HG03558 (cell line): ENCODE measurements at regions not wholly inside any gene's neighbourhood (a gene's known extent, or its start where the extent isn't known, plus 50 kb on each side); places are given as distances from the start of the nearest gene placed in this dataset.

Source experiments
- ATAC-seq: cut with Tn5 transposase; IDR thresholded peaks from one replicate; pipeline ENCODE4 v1.9.1; 2021; ENCODE audit warnings: moderate number of reproducible peaks; ENCODE audit not compliant: unreplicated experiment; ENCODE audit errors: extremely low read depth

DNA sequence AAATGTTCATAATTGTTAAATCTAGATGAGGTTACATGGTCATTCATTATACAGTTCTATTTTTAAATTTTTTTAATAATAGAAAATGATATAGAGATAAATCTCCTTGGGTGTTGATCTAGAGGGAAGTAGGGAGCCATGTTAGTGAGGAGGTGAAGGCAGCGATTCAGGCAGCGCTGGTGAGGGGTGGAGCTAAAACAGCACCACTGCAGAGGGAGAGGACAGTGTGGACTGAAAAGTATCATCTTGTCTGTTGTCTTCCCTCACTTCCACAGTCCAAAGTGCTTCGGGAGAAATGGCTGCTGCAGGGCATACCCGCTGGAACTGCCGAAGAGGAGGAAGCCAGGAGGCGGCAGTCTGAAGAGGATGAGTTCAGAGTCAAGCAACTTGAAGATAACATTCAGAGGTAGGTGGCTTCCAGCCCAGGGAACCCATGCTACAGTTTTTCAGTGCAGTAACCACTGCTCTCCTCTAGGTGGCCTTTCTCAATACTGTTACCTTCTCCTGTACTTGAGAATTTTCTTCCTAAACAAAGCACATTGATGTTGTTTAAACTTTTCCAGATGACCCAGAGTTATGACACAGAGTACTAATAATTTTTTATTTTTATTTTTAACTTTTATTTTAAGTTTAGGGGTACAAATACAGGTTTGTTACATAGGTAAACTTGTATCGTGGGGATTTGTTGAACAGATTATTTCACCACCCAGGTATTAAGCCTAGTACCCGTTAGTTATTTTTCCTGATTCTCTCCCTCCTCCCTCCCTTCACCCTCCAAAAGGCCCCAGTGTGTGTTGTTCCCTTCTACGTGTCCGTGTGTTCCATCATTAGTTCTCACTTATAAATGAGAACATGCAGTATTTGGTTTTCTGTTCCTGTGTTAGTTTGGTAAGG lies 100.5 kb downstream of the PALM2AKAP2 start:
- no peak for ATAC-seq

DNA sequence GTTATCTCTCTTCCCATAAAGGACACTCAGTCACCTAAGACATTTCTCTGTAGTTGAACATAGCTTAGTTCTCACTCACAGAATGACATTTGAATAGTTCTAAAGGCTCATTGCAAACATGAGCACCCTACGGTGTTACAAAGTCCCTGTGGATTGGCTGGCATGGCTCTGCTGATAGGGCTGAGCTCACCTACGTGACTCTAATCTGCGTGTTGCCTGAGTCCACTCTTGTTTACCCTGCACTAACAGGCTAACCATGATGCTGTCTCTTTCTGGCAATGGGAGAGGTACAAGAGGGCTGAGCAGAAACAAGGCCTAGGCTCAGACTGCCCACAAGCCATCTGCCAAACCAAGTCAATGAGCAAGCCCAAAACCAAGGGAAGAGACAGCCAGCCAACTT lies 103.6 kb downstream of the PALM2AKAP2 start:
- ATAC-seq, result no peak

DNA sequence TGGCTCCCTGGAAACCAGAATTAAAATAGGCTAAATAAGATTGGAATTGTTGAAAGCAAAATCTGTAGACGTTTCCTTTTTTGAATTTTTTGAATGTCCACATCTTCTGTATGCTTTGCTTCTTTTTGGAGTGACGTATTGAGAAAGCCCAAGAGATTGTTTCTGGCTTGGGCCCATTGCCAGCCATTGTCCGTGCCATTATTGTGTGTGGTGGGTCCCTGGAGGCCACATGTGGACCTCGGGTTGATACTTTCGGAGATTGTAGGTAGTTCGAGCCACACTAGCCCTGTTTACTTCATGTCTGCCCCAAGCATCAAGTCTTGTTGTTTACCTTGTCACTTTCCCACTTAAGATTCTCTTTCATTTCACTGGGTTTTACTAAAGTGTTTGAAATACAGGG lies 106.0 kb downstream of the PALM2AKAP2 start:
- no peak for ATAC-seq

DNA sequence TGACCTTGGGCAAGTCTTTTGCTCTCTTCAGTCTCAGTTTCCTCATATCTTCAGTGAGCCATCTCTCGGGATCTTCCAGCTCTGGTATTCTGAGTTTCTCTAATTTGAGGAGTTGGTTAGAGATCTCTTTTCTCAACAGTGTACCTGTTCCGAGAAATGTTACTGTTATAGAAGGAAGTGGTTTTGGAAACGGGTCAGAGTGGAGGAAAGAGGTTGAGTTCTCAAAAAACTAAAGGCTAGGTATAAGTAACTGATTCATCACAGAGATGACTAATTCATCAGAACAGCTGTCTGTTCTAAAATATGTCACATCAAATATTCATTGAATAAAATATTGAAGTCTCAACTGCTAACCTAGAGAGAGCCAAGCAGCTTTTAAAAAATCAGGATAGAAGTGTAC lies 106.6 kb downstream of the PALM2AKAP2 start:
- peak; percentile 69 for ATAC-seq

DNA sequence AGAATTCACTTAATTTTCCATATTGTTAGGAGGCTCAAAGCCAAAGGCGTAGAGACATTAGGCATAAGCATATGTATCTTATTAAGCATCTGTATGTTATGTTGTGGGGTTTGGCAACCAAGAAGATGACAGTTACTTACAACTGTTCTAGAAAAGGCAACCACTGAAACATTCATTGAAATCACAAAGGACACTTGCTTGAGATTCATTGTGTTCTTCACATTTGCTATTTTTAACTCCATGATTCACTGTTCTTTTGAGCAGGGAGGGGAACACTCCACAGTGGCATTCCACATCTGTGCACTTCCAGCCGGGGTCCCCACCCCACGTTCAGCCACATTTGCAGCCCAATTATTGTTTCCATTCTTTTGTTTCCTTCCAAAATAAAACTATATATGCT lies 107.1 kb downstream of the PALM2AKAP2 start:
- ATAC-seq, result peak; percentile 13

DNA sequence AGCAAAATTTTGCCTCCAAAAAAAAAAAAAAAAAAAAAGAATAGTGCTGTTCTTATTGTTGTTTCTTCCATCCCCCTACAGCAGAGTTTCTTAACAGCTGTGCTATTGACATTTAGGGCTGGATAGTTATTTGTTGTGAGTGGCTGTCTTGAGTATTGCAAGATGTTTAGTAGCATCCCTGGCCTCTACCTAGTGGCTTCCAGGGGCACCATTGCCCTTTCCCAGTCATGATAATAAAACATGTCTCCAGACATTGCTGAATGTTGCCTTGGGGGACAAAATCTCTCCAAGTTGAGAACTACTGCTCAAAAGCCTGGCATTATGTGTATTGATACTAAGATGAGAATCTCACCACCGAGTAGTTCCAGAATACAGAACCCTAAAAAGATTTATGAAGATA lies 108.7 kb downstream of the PALM2AKAP2 start:
- ATAC-seq, result no peak

DNA sequence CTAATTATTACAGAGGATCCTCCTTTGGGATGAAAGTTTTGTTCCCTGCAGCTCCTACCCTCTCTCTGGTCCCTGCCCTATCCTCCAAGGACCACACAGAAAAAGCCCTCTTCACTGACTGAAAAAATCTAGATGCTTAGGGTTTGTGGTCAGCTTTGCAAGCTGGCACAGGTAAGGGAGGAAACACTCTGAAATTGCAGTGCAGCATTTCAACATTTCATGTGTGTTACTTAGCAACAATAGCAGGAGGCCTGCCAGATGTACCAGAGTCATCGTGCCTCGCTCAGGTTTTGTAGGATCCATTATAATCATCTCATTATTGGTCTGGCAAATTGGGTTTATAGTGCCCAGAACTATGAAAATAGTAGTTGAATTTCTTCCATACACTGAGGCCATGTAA lies 109.5 kb downstream of the PALM2AKAP2 start:
- no peak for ATAC-seq

DNA sequence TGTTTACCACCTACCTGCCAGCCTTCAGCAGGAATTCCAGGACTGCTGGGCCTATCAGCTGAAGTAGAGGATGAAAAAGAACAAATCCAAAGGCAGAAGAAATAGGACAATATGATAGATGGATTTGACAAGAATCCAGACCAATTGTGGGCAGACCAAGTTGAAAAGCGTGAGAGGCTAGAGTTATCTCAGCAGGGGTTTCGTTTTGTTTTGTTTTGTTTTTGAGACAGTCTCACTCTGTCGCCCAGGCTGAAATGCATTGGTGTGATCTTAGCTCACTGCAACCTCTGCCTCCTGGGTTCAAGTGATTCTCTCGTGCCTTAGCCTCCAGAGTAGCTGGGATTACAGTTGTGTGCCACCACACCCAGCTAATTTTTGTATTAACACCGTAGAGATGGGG lies 113.2 kb downstream of the PALM2AKAP2 start:
- peak; percentile 29 for ATAC-seq

DNA sequence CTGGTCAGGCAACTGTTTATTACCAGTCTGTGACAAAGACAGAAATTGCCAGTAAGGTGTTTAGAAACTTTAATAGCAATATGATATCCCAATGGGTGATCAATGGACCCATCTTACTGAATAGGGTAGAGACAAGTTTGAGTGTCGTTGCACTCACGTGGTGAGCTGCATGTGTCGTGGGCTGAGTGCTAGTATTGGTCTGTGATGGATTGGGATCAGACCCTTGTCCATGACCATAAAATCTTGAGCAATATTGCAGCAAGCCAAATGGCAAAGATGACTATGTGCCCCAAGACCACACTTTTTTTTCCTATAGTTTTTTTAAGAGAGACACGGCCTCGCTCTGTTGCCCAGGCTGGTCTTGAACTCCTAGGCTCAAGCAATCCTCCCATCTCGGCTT lies 114.5 kb downstream of the PALM2AKAP2 start:
- no peak for ATAC-seq

DNA sequence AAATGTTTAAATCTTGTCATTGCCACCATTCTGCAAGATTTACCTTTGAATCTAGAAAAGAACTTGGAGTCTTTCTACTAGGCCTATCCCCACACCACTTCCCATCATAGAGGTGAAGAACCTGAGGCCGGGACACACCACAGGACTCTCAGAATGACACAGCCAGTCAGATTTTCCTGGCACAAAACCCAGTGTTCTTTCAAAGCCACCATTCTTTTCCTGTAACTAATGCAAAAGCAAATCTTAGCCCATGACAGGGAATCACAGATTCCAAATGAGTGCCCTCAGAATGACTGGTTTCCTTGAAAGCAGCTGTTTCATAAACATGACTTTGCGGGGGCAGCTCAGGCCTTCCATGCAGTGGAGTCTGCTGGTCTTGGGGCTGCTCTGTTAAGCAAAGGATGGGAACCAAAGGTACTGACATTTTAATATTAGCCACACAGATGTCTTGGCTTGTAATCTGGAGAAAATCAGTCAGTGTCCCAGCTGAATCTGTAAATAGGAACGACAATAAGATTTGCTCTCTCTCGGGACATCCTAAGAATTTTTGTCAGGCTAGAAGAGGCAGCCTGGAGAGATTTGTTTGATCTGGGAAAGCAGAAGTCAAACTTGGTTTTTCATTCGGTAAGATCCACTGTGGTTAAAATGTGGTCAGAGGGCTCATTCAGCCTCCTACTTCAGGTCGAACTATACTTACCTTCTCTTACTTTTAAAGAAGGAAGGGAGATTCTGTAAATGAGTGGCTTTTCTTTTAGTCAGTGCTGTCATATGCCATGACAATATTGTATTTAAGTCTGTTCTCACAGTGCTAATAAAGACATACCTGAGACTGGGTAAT lies 115.1 kb downstream of the PALM2AKAP2 start:
- peak; percentile 53 for ATAC-seq

DNA sequence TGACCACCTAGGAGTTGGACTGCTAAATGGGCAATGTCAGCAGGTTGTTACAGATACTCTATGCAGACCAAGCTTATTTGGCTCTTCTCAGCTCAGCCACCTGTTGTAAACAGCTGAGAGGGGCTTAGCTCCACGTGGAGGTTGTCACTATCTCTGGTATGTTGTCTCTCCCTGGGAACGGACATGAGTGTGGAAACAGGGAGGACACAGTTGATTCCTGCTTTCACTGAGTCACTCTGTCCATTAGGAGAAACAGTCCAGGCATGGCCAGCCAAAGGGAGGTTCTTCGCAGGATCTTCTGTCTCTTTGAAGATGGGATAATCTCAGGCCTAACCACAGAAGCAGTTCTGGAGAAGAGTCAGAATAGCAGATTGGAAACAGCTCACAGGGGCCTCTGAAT lies 121.2 kb downstream of the PALM2AKAP2 start:
- no peak for ATAC-seq

DNA sequence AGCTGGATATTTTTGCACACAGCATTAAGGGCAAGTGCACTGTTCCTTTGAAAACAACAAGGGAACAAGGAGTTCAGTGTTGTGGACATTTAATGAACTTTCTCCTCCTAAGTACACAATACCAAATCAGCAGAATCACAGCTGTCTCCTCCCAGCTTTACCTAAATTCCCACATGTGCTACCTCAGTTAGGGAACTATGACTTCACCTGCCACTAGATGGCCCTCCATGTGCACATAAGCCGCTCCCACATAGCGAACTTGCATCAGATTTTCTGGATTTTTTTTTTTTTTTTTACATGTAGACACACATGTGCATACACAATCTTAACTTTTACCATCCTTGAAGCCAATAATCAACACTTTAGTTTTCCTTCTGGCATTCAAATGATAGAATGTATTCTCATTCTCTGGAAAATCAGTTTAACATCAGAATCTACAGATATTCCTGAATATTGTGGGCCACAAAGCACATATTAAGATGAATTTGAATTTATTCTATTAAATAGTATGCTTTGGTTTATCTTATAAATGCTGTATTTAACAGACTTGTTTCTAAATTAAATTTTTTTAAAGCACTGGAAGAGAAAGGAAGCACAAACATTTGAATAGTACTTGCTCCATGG lies 123.6 kb downstream of the PALM2AKAP2 start:
- ATAC-seq, result no peak

DNA sequence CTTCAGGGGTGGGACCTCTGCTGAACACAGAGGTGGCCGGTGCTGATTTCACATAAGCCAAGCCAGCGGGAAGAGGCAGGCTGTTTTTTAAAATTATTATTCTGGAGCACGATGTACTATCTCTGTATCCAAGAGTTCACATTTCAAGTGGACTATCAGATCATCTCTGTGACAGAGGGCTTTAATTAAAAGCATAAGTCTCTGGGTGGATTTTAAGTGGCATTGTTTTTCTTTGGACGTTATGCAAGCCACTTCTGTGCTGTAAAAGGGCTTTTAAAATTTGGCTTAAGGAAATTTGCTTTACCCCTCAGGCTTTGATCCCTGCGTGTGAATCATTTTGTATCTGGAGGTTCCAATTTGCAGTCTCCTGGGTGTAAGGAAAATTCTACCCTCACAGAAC lies 124.7 kb downstream of the PALM2AKAP2 start:
- no peak for ATAC-seq

DNA sequence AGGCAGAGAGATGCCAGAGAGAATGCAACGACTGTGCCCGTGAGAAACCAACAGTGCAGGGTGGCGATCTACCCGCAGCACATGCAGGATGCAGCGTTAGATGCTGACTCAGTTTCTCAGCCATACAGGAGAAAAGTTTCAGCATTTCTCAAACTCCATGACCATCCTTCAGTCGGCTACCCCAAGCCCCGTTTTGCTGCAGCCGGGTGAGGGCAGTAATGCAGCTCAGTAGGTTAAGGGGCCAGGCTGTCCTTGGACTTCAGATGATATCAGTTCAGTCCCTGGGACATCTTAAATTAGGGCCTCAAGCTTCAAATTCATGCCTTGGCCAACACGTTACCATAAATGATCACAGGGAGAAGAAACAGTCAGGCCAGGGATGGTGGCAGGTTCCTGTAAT lies 125.5 kb downstream of the PALM2AKAP2 start:
- no peak for ATAC-seq

DNA sequence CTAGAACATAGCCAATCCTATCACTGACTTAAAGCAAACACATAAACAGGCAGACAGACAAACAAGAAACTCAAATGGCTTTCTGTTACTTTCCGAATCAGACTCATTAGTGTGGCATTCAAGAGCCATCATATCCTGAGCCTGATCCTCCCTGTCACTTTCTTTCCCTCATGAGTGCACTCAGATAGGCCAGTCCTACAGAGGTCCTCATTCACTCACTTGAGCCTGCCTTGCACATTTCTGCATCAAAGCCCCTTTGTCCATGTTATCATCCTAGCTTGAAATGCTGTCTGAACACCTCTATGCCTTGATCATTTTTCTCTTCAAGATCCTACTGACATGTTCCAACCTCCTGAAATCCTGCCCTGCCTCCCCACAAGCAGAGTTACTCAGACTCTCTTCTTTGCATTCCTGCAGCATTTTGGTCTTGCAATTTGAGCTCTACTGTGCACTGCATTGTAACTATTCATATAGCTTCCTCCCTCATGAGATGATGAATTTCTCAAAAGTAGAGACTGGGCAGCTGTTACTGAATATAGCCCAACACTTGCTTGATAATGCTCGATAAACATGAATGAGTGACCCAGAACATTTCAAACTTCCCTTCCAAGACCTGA lies 126.9 kb downstream of the PALM2AKAP2 start:
- ATAC-seq, result peak; percentile 10

DNA sequence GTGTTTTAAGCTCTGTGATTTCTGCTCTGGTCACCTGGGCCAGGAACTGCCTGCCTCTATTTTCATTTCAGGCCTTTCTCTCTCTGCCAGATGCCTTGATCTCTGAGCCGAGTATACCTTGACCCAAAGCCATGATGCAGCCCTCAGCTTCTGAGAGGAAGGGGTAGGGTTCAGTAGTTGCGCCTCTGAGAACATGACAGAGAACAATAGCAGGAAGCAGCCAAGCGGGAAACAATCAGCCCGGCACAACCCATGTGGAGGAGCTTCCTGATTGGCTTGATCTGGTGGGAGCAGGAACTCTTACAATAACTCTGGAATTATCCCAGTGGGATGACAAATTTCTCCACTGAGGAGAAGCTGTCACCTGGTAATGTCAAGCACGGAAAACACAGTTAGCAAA lies 127.4 kb downstream of the PALM2AKAP2 start:
- ATAC-seq, result peak; percentile 65

DNA sequence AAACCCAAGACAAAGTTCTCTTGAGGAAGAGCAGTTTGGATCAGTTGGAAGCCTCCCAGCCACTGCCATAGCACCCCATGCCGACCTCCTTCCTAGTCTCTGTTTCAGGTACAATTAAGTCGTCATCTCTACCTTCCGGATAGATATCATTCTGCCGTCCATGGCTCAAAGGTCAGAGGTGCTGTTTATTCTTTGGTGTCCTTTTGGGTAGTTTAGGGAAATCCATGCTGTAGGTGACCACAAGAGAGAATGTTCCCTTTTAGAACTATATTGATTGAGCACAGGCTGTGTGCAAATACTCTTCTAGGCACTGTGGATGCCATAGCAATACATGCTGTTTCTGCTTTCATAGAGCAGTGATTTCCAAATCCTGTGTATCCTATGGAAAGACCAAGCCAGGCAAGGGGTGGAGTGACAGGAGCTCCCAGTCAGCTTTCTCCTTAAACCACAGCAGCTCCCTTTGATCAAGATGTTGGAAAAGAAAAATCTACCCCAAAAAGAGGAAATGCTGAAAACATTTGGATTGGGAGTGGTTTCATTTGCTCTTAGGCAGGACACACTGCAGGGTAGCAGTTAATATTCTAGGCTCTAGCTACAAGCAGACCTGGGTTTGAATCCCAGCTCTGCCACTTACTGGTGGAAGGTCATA lies 127.9 kb downstream of the PALM2AKAP2 start:
- no peak for ATAC-seq

DNA sequence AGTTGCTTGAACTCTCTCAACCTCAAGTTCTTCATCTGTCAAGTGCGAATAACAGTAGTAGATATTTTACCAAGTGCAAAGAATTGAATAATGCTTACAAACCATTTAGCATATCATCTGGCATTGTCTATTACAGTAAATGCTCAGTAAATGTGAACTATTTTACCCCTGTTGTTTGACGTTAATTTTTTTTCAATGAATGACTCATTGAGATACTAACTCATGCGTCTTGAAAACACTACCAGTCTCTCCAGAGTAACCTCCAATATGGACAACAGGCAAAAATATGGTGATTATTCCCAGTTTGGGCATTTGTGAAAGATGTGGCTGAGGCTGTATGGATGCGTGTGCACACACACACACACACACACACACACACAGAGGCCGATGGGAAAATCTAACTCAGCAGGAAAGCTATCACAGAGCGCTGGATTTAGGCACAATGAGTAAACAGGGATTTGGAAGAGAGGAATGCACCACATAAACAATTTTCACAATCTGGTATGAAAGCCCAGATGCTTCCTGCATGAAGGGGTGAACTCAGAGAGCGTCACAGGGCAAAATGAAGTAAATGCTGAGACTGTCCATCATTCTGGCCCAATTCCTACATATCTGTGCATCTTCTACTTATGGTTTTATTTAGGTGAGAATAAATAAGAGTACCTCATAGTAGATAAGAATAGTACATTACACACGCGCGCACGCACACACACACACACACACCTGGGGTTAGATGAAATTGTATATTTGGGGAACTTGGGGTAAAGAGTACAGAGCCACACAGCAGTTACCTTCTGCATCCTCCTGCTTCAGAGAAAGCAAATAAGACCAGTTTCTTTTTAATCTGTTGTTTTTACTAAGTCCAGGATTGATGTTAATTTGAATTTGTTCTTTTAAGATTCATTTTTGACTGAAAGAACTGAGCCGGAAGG lies 128.7 kb downstream of the PALM2AKAP2 start:
- no peak for ATAC-seq
